OCI-LY7 (cell line): ENCODE measurements at regions not wholly inside any gene's neighbourhood (a gene's known extent, or its start where the extent isn't known, plus 50 kb on each side); places are given as distances from the start of the nearest gene placed in this dataset.

ENCODE experiments used
- BruUV-seq: library from RNA; stranded (reverse); fragments of 400-500 nt; replicated peaks from 2 replicates; lab custom pipeline; 2021; lab: Mats Ljungman, UMichigan
- CTCF ChIA-PET: fragments of 300-600 bp; sonication (Branson Sonifier 250); formaldehyde crosslinking; loops from one replicate; lab custom pipeline; 2022; ENCODE audit warnings: antibody characterized with exemption; ENCODE audit not compliant: unreplicated experiment; lab: Charles Lee
- POLR2A ChIA-PET: fragments of 300-600 bp; sonication (Branson Sonifier 250); formaldehyde crosslinking; loops from one replicate; lab custom pipeline; 2022; ENCODE audit warnings: antibody characterized with exemption; lab: Charles Lee
- DNase-seq: peaks from one replicate; pipeline ENCODE4 v3.0.0-alpha.2; 2015; ENCODE audit warnings: low spot score
- H2AFZ ChIP-seq: fragments of 200-600 bp; sonication (generic), shearing (Covaris generic); 2 replicates; pipeline ENCODE4 v1.6.1; 2014; ENCODE audit warnings: mild to moderate bottlenecking, antibody characterized with exemption, low read length, moderate library complexity
- H3K27ac ChIP-seq: fragments of 200-600 bp; sonication (generic); 2 replicates; pipeline ENCODE4 v1.5.1; 2014; ENCODE audit warnings: mixed run types, low read depth, mild to moderate bottlenecking, moderate library complexity, low read length, inconsistent platforms; ENCODE audit not compliant: poor library complexity, severe bottlenecking
- H3K36me3 ChIP-seq: fragments of 200-600 bp; sonication (generic); 2 replicates; pipeline ENCODE4 v1.6.1; 2014; ENCODE audit warnings: mild to moderate bottlenecking, antibody characterized with exemption, low read length, moderate library complexity, mixed read lengths; ENCODE audit not compliant: insufficient read depth
- H3K4me1 ChIP-seq: fragments of 200-600 bp; sonication (generic); 2 replicates; pipeline ENCODE4 v1.5.1; 2014; ENCODE audit warnings: mild to moderate bottlenecking, low read length; ENCODE audit not compliant: insufficient read depth, poor library complexity, severe bottlenecking
- H3K4me2 ChIP-seq: fragments of 200-600 bp; sonication (generic); 2 replicates; pipeline ENCODE4 v1.6.1; 2014; ENCODE audit warnings: mild to moderate bottlenecking, low read length
- H3K4me3 ChIP-seq: fragments of 200-600 bp; sonication (generic); 2 replicates; pipeline ENCODE4 v1.5.1; 2014; ENCODE audit warnings: mild to moderate bottlenecking, low read depth, low read length; ENCODE audit not compliant: poor library complexity, severe bottlenecking
- H3K79me2 ChIP-seq: fragments of 200-600 bp; sonication (generic); 2 replicates; pipeline ENCODE4 v1.6.1; 2016; ENCODE audit warnings: low read depth, mild to moderate bottlenecking, low read length, moderate library complexity, mixed read lengths; ENCODE audit not compliant: insufficient read depth
- H3K9me2 ChIP-seq: fragments of 200-600 bp; sonication (generic); 2 replicates; pipeline ENCODE4 v1.6.1; 2016; ENCODE audit warnings: mild to moderate bottlenecking, low read length, mixed read lengths; ENCODE audit not compliant: insufficient read depth
- H3K9me3 ChIP-seq: fragments of 200-600 bp; sonication (generic); 2 replicates; pipeline ENCODE4 v1.6.1; 2014; ENCODE audit warnings: mild to moderate bottlenecking, mixed run types, low read length, mixed read lengths
- H4K20me1 ChIP-seq: fragments of 200-600 bp; sonication (generic); 2 replicates; pipeline ENCODE4 v1.6.1; 2014; ENCODE audit warnings: mild to moderate bottlenecking, antibody characterized with exemption, low read length, moderate library complexity, mixed read lengths; ENCODE audit not compliant: insufficient read depth
- EZH2phosphoT487 ChIP-seq: fragments of 200-600 bp; sonication (generic); IDR thresholded peaks from 2 replicates; pipeline ENCODE4 v1.6.1; 2018; ENCODE audit warnings: low read depth, borderline replicate concordance, mild to moderate bottlenecking, mixed run types, antibody characterized with exemption, low read length, moderate library complexity, mixed read lengths
- intact Hi-C: fragments of 100-400 bp; cut with micrococcal nuclease; formaldehyde crosslinking; loops from one replicate; pipeline ENCODE4 v1.10.0; 2022; ENCODE audit not compliant: unreplicated experiment
- TF ChIP-seq, protein P1 (sequence below): fragments of 200-600 bp; sonication (generic); conservative IDR thresholded peaks from 2 replicates; pipeline ENCODE4 v1.5.1; 2014; ENCODE audit warnings: mild to moderate bottlenecking, antibody characterized with exemption, low read length, moderate library complexity, mixed read lengths

GRCh38 chr14:36013483-36013882, 163.0 kb downstream of the PTCSC3 start:
- ChIA-PET CTCF (no interaction called here), POLR2A (no interaction called here)
- Histone ChIP-seq H3K27ac (no peak overlapping the region), H3K4me3 (no peak overlapping the region), H3K79me2 (no peaks in the 10 kb centered on the region), H3K36me3 (no peaks in the 10 kb centered on the region), H2AFZ (no peak overlapping the region), H3K9me3 (no peaks in the 10 kb centered on the region), H3K4me2 (no peak overlapping the region), H3K9me2 (no peaks in the 10 kb centered on the region), H3K4me1 (no peaks in the 10 kb centered on the region), H4K20me1 (no peaks in the 10 kb centered on the region)
- no TSS peak for BruUV-seq
- intact Hi-C loops = no loop called here
- DNase-seq = no peak
- TF ChIP-seq, protein P1, sequence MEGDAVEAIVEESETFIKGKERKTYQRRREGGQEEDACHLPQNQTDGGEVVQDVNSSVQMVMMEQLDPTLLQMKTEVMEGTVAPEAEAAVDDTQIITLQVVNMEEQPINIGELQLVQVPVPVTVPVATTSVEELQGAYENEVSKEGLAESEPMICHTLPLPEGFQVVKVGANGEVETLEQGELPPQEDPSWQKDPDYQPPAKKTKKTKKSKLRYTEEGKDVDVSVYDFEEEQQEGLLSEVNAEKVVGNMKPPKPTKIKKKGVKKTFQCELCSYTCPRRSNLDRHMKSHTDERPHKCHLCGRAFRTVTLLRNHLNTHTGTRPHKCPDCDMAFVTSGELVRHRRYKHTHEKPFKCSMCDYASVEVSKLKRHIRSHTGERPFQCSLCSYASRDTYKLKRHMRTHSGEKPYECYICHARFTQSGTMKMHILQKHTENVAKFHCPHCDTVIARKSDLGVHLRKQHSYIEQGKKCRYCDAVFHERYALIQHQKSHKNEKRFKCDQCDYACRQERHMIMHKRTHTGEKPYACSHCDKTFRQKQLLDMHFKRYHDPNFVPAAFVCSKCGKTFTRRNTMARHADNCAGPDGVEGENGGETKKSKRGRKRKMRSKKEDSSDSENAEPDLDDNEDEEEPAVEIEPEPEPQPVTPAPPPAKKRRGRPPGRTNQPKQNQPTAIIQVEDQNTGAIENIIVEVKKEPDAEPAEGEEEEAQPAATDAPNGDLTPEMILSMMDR = no peak
- no peak for TF ChIP-seq EZH2phosphoT487

GRCh38 chr14:36012621-36013020, 163.9 kb downstream of the PTCSC3 start:
- POLR2A ChIA-PET = no interaction called here
- no peaks in the 10 kb centered on the region for H3K9me3 ChIP-seq
- H3K4me1 ChIP-seq = no peaks in the 10 kb centered on the region
- H3K4me3 ChIP-seq = no peak overlapping the region
- TF ChIP-seq, protein P1 = no peak
- no peak for TF ChIP-seq EZH2phosphoT487
- BruUV-seq = no TSS peak
- H3K79me2 ChIP-seq = no peaks in the 10 kb centered on the region
- no peak overlapping the region for H3K27ac ChIP-seq
- H2AFZ ChIP-seq = no peak overlapping the region
- CTCF ChIA-PET = no interaction called here
- intact Hi-C loops = no loop called here
- H3K36me3 ChIP-seq = no peaks in the 10 kb centered on the region
- H3K9me2 ChIP-seq = no peaks in the 10 kb centered on the region
- no peaks in the 10 kb centered on the region for H4K20me1 ChIP-seq
- no peak for DNase-seq
- H3K4me2 ChIP-seq = no peak overlapping the region

DNA sequence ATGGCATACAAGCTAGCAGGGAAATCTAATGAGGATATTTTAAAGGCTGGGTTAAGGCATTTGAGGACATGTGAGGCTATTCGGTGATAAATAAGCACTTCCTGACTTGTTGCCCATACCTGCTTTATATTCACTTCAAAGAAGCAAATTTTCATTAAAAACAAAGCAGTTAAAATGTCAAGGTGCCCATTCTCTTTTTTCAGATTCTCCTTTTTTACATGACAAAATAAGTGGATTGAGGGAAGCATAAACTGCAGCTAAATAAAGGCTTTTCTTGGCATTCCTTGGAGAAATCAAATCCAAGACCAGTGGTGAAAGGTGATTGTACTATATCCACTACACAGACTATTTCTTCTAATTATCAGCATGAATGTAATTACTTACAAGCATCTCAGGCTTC, 166.9 kb downstream of the PTCSC3 start:
- CTCF ChIA-PET = no interaction called here
- BruUV-seq = no TSS peak

More for the DNA sequence above, 166.9 kb downstream of the PTCSC3 start:
- no peak for DNase-seq
- POLR2A ChIA-PET = no interaction called here
- H3K4me3 ChIP-seq = no peak overlapping the region
- no peaks in the 10 kb centered on the region for H3K79me2 ChIP-seq
- H3K9me2 ChIP-seq = no peaks in the 10 kb centered on the region
- H3K9me3 ChIP-seq = no peaks in the 10 kb centered on the region
- H2AFZ ChIP-seq = no peak overlapping the region
- no peak overlapping the region for H3K27ac ChIP-seq
- H3K36me3 ChIP-seq = no peaks in the 10 kb centered on the region
- TF ChIP-seq EZH2phosphoT487 = no peak
- TF ChIP-seq, protein P1 = no peak
- H3K4me1 ChIP-seq = no peaks in the 10 kb centered on the region
- no peak overlapping the region for H3K4me2 ChIP-seq
- intact Hi-C loops = no loop called here
- no peaks in the 10 kb centered on the region for H4K20me1 ChIP-seq
